T-helper 1 cell treated with Interleukin-12 subunit alpha and Interleukin-12 subunit beta and Interleukin-4 antibody, amounts not matched to agents 30 μg/mL and 1 μg/mL, for 36 hours (primary cell): ENCODE measurements at regions not wholly inside any gene's neighbourhood (a gene's known extent, or its start where the extent isn't known, plus 50 kb on each side); places are given as distances from the start of the nearest gene placed in this dataset.

Experiments
- H3K27ac Mint-ChIP-seq: one replicate; pipeline ENCODE4 v1.8.0; 2021; ENCODE audit warnings: mild to moderate bottlenecking, mixed read lengths
- H3K27me3 Mint-ChIP-seq: one replicate; pipeline ENCODE4 v1.8.0; 2021; ENCODE audit warnings: low read depth, mixed read lengths
- H3K36me3 Mint-ChIP-seq: one replicate; pipeline ENCODE4 v1.8.0; 2021; ENCODE audit warnings: low read depth, mixed read lengths
- H3K4me1 Mint-ChIP-seq: one replicate; pipeline ENCODE4 v1.8.0; 2021; ENCODE audit warnings: low read depth, mixed read lengths
- H3K4me3 Mint-ChIP-seq: one replicate; pipeline ENCODE4 v1.8.0; 2021; ENCODE audit warnings: mild to moderate bottlenecking, moderate library complexity, mixed read lengths
- H3K9me3 Mint-ChIP-seq: one replicate; pipeline ENCODE4 v1.8.0; 2021; ENCODE audit warnings: mixed read lengths

- Mint-ChIP-seq H3K27me3 (no peaks in the 10 kb centered on the region), H3K9me3 (no peaks in the 10 kb centered on the region), H3K27ac (no peak overlapping the region), H3K4me1 (peaks cover 45% of the 10 kb centered on the region), H3K36me3 (peaks cover 5% of the 10 kb centered on the region), H3K4me3 (no peak overlapping the region)
Measured at GRCh38 chr4:100098681-100099080, 91.6 kb downstream of the DDIT4L start.

GRCh38 chr4:100098011-100098545 is 92.2 kb downstream of the DDIT4L start:
- H3K27ac Mint-ChIP-seq, result no peak overlapping the region

GRCh38 chr4:100095729-100096595 is 94.3 kb downstream of the DDIT4L start:
- peak overlapping the region; percentile 19 for H3K4me3 Mint-ChIP-seq
- H3K36me3 Mint-ChIP-seq, result peaks cover 5% of the 10 kb centered on the region
- H3K9me3 Mint-ChIP-seq, result no peaks in the 10 kb centered on the region
- H3K27ac Mint-ChIP-seq, result peak overlapping the region; percentile 69
- no peaks in the 10 kb centered on the region for H3K27me3 Mint-ChIP-seq
- H3K4me1 Mint-ChIP-seq, result peaks cover 49% of the 10 kb centered on the region

More at GRCh38 chr4:100098011-100098545, 92.2 kb downstream of the DDIT4L start:
- H3K9me3 Mint-ChIP-seq, result no peaks in the 10 kb centered on the region
- H3K36me3 Mint-ChIP-seq, result peaks cover 5% of the 10 kb centered on the region
- no peaks in the 10 kb centered on the region for H3K27me3 Mint-ChIP-seq
- H3K4me1 Mint-ChIP-seq, result peaks cover 48% of the 10 kb centered on the region
- no peak overlapping the region for H3K4me3 Mint-ChIP-seq

GRCh38 chr4:100093091-100093866 is 97.0 kb downstream of the DDIT4L start:
- Mint-ChIP-seq H3K27ac (peak overlapping the region; percentile 82), H3K4me1 (peaks cover 38% of the 10 kb centered on the region), H3K9me3 (no peaks in the 10 kb centered on the region), H3K4me3 (peak overlapping the region; percentile 33), H3K36me3 (peaks cover 4% of the 10 kb centered on the region), H3K27me3 (no peaks in the 10 kb centered on the region)

GRCh38 chr4:100087743-100088142 is 102.5 kb downstream of the DDIT4L start:
- Mint-ChIP-seq H3K4me3 (no peak overlapping the region), H3K4me1 (peaks cover 24% of the 10 kb centered on the region), H3K36me3 (peaks cover 15% of the 10 kb centered on the region)

GRCh38 chr4:100086766-100087431 is 103.4 kb downstream of the DDIT4L start:
- Mint-ChIP-seq H3K27me3 (no peaks in the 10 kb centered on the region), H3K27ac (no peak overlapping the region), H3K36me3 (peaks cover 15% of the 10 kb centered on the region), H3K4me1 (peaks cover 20% of the 10 kb centered on the region), H3K9me3 (peaks cover 20% of the 10 kb centered on the region), H3K4me3 (no peak overlapping the region)

More at GRCh38 chr4:100087743-100088142, 102.5 kb downstream of the DDIT4L start:
- H3K27ac Mint-ChIP-seq, result no peak overlapping the region
- no peaks in the 10 kb centered on the region for H3K27me3 Mint-ChIP-seq
- peaks cover 20% of the 10 kb centered on the region for H3K9me3 Mint-ChIP-seq

GRCh38 chr4:100084892-100085291 is 105.4 kb downstream of the DDIT4L start:
- Mint-ChIP-seq H3K4me3 (no peak overlapping the region), H3K27ac (no peak overlapping the region), H3K4me1 (peaks cover 32% of the 10 kb centered on the region), H3K36me3 (peaks cover 13% of the 10 kb centered on the region), H3K9me3 (peaks cover 20% of the 10 kb centered on the region), H3K27me3 (no peaks in the 10 kb centered on the region)

GRCh38 chr4:100083289-100083688 is 107.0 kb downstream of the DDIT4L start:
- Mint-ChIP-seq H3K9me3 (peaks cover 25% of the 10 kb centered on the region), H3K4me3 (no peak overlapping the region), H3K27ac (no peak overlapping the region), H3K4me1 (peaks cover 41% of the 10 kb centered on the region), H3K36me3 (peaks cover 18% of the 10 kb centered on the region), H3K27me3 (no peaks in the 10 kb centered on the region)

- H3K27ac Mint-ChIP-seq, result peak overlapping the region; percentile 5
- no peaks in the 10 kb centered on the region for H3K27me3 Mint-ChIP-seq
- H3K9me3 Mint-ChIP-seq, result peaks cover 24% of the 10 kb centered on the region
- H3K36me3 Mint-ChIP-seq, result peaks cover 18% of the 10 kb centered on the region
- no peak overlapping the region for H3K4me3 Mint-ChIP-seq
- H3K4me1 Mint-ChIP-seq, result peaks cover 41% of the 10 kb centered on the region
Measured at GRCh38 chr4:100082852-100083251, 107.4 kb downstream of the DDIT4L start.

GRCh38 chr4:100081491-100081890 is 108.8 kb downstream of the DDIT4L start:
- H3K27me3 Mint-ChIP-seq, result no peaks in the 10 kb centered on the region
- H3K36me3 Mint-ChIP-seq, result peaks cover 17% of the 10 kb centered on the region
- peaks cover 20% of the 10 kb centered on the region for H3K9me3 Mint-ChIP-seq
- peaks cover 36% of the 10 kb centered on the region for H3K4me1 Mint-ChIP-seq
- H3K4me3 Mint-ChIP-seq, result no peak overlapping the region
- H3K27ac Mint-ChIP-seq, result peak overlapping the region; percentile 6

GRCh38 chr4:100079264-100079663 is 111.0 kb downstream of the DDIT4L start:
- Mint-ChIP-seq H3K9me3 (peaks cover 11% of the 10 kb centered on the region), H3K27ac (peak overlapping the region; percentile 85), H3K36me3 (peaks cover 10% of the 10 kb centered on the region), H3K4me1 (peaks cover 29% of the 10 kb centered on the region), H3K27me3 (no peaks in the 10 kb centered on the region), H3K4me3 (no peak overlapping the region)

GRCh38 chr4:100076753-100077152 is 113.5 kb downstream of the DDIT4L start:
- no peak overlapping the region for H3K27ac Mint-ChIP-seq
- peaks cover 10% of the 10 kb centered on the region for H3K9me3 Mint-ChIP-seq
- H3K27me3 Mint-ChIP-seq, result no peaks in the 10 kb centered on the region
- peaks cover 22% of the 10 kb centered on the region for H3K4me1 Mint-ChIP-seq
- H3K36me3 Mint-ChIP-seq, result peaks cover 10% of the 10 kb centered on the region
- no peak overlapping the region for H3K4me3 Mint-ChIP-seq

- Mint-ChIP-seq H3K9me3 (peaks cover 10% of the 10 kb centered on the region), H3K27ac (no peak overlapping the region), H3K4me1 (peaks cover 17% of the 10 kb centered on the region), H3K36me3 (peaks cover 10% of the 10 kb centered on the region), H3K4me3 (no peak overlapping the region), H3K27me3 (no peaks in the 10 kb centered on the region)
Measured at GRCh38 chr4:100075486-100076270, 114.6 kb downstream of the DDIT4L start.
